ENCODE measurements at regions not wholly inside any gene's neighbourhood (a gene's known extent, or its start where the extent isn't known, plus 50 kb on each side); places are given as distances from the start of the nearest gene placed in this dataset.
"Not testable (repeated sequence)": the region's sequence is repeated elsewhere in the genome, so short reads cannot be mapped to it uniquely, and the experiment has no call there.

GRCh38 chrX:34576864-34577263 lies 80.2 kb downstream of the TMEM47 start:
- DNase-seq: no peak

GRCh38 chrX:34565981-34566380 lies 91.1 kb downstream of the TMEM47 start:
- DNase-seq: no peak

- no peak for DNase-seq
Observed at GRCh38 chrX:34563804-34564203, 93.3 kb downstream of the TMEM47 start.

GRCh38 chrX:34563061-34563460 lies 94.0 kb downstream of the TMEM47 start:
- no peak for DNase-seq

DNA sequence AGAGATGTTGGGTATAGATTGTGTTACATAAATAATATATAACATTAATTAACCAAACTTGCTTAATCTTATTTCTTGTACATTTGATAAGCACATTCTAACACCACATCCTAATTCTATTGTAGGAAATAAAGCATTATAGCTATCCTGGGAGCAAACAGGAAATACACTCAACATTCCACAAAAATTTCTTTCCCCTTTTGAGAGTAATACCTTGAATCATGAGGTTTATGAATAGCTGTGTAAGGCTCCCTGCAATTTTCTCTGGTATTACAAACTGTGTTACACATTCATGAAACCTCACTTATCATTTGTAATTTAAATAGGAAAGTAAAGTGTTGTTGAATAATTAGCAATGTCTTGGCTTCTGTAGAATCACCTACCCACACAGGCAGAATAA lies 95.1 kb downstream of the TMEM47 start:
- no peak for DNase-seq

DNA sequence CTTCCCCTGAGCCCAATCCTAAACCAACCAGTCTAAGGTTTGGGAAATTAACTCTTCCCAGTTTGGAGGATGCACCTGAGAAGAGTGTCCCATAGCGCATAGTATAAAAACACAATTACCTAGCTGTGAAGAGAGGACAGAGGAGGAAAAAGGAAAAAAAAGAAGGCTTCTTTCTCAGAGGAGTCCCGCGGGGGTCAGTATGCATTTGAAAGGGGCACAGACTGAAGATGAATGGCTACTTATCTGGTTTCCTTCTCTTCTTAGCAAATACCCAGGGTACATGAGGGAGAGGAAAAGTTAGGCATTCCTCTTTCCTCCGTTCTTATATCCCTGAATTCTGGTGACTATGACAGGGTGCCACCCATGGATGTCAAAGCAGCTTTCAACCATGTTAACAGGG lies 96.9 kb downstream of the TMEM47 start:
- no peak for DNase-seq

- no peak for DNase-seq
Observed at GRCh38 chrX:34559325-34559724, 97.8 kb downstream of the TMEM47 start.

- no peak for DNase-seq
Observed at GRCh38 chrX:34557733-34558132, 99.4 kb downstream of the TMEM47 start.

GRCh38 chrX:34555481-34555880 lies 101.6 kb downstream of the TMEM47 start:
- DNase-seq: no peak

DNA sequence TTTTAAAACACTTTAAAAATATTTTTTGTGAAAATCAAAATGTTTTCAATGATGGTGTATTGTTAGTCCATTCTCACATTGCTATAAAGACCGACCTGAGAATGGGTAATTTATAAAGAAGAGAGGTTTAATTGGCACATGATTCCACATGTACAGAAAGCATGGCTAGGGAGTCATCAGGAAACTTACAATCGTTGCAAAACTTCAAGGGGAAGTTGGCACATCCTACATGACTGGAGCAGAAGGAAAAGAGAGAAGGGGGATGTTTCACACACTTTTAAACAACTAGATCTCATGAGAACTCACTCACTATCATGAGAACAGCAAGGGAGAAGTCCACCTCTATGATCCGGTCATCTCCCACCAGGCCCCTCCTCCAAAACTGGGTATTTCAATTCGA lies 110.7 kb downstream of the TMEM47 start:
- no peak for DNase-seq

GRCh38 chrX:34528081-34528480 lies 129.0 kb downstream of the TMEM47 start:
- no peak for DNase-seq

DNA sequence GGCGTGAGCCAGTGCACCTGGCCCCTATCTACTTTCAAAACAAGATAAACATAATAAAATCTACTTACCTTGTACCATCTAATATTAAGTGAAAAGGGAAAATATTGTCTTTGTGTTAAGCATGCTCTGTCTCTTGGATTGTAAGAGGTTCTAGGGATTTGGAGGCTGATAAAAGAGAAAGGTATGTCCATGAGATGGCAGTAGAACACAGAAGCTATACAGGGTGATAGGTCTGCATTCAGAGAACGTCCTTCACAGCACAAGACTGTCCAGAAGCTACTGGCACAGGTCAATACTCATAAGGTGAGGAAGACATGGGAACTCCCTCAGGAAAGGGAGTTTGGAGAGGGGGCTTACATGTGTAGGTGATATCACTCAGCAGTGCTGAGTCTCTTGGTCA lies 135.5 kb downstream of the TMEM47 start:
- no peak for DNase-seq

- DNase-seq: no peak
Observed at GRCh38 chrX:34509394-34509793, 147.7 kb downstream of the TMEM47 start.

DNA sequence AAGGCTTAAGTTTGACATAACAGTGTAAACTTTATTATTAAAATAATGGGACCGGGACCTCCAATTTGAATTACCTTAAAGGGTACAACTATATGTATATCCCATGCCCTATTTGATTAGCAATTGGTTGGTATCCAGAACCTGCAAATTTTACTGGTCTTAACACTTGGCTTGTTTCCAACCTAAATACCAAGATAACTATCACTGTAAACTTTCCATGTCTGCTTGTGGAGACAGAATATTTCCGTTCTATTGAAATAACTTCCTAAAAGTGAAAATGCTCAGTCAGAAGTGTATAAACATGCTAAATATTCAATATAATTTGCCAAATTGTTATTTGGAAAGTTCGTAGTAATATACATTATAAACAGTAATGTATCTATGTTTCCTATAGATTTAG lies 154.0 kb downstream of the TMEM47 start:
- no peak for DNase-seq

DNA sequence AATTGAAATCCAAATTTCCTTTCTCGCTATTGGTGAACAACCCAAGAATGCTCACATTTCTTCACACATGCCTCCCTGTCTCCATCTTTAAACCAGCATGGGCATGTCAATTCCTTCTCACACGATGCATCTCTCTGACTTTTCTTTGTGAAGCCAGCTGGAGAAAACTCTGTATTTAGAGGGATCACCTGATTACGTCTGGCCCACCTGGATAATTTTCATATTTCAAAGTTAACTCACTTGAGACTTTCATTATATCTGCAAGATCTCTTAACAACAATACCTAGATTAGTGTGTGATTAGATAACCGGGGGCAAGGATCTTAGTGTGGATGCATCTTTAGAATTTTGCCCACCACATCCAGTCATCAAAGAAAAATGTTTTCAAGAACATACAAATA lies 164.0 kb downstream of the TMEM47 start:
- DNase-seq: no peak

GRCh38 chrX:34491126-34491525 lies 166.0 kb downstream of the TMEM47 start:
- no peak for DNase-seq

DNA sequence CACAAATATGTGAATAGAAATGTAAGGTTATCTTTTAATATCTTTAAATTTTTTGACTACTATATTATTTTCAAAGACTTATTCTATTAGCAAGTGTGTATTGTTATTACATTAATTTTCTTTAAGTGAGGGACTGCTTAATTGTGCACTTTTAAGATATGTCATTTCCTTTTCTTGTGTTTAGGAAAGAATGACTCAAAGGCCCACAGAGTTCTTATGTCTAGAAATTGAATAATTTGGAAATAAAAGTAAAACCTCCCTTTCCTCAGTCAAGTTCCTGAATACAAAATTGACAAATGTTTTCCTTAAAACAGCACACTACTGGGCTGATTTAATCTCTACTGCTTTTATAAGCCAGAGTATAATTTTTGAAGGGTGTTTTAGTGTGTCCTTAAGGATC lies 169.7 kb downstream of the TMEM47 start:
- DNase-seq: no peak

- no peak for DNase-seq
Observed at GRCh38 chrX:34483980-34484379, 173.1 kb downstream of the TMEM47 start.

DNA sequence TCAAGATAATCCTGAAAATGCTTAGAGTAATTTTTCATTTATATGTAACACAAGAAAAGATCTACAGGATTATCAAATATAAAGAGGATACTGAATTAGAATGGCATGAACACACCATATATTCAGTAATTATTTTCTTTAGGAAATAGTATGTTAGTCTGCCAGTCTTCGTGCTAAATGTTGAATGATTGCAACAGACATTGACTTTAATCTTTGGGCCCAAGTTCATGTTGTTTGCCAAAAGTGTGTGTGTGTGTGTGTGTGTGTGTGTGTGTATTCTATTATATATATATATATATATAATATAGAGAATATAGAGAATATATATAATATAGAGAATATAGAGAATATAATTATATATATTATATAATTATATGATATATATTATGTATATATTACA lies 186.6 kb downstream of the TMEM47 start:
- no peak for DNase-seq

GRCh38 chrX:34467437-34467836 lies 189.6 kb downstream of the TMEM47 start:
- DNase-seq: no peak

GRCh38 chrX:34463220-34463619 lies 193.9 kb downstream of the TMEM47 start:
- not testable (repeated sequence) for DNase-seq

DNA sequence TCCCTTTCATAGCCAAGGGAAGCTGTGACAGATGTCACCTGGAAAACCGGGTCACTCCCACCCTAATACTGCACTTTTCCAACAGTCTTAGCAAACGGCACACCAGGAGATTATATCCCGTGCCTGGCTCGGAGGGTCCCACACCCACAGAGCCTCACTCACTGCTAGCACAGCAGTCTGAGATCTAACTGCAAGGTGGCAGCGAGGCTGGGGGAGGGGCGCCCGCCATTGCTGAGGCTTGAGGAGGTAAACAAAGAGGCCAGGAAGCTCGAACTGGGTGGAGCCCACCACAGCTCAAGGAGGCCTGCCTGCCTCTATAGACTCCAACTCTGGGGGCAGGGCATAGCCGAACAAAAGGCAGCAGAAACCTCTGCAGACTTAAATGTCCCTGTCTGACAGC lies 199.2 kb downstream of the TMEM47 start:
- DNase-seq: not testable (repeated sequence)

- DNase-seq: no peak
Observed at GRCh38 chrX:34437586-34437985, 219.5 kb downstream of the TMEM47 start.

GRCh38 chrX:34426334-34426733 lies 230.8 kb downstream of the TMEM47 start:
- DNase-seq: no peak

DNA sequence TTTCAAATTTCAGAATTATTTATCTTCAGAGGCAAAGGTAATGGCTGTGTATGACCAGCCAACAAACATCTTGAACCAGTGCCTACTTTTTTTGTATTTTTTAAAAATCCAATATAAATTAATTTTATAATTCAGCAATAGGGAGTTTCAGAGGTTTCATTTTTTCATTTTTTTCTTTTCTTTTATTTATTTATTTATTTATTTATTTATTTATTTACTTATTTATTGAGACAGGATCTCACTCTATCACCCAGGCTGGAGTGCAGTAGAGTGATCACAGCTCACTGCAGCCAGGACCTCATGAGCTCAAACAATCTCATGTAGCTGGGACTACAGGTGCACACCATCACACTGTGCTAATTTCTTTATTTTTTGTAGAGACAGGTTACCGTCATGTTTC lies 250.5 kb downstream of the TMEM47 start:
- no peak for DNase-seq

Data from hypothalamus (tissue), 51 donors.